Mesendoderm (in vitro differentiated cells): ENCODE measurements at regions not wholly inside any gene's neighbourhood (a gene's known extent, or its start where the extent isn't known, plus 50 kb on each side); places are given as distances from the start of the nearest gene placed in this dataset.

Experiments used
- DNase-seq: peaks from one replicate; pipeline ENCODE4 v3.0.0; 2013
- H2AK5ac ChIP-seq: 2 replicates; pipeline ENCODE4 v1.6.1; 2013; ENCODE audit warnings: low read length, inconsistent platforms
- H2BK120ac ChIP-seq: 2 replicates; pipeline ENCODE4 v1.6.1; 2013; ENCODE audit warnings: low read depth, mild to moderate bottlenecking, low read length, moderate library complexity, mixed read lengths
- H2BK15ac ChIP-seq: replicated peaks from 2 replicates; pipeline ENCODE4 v1.6.1; 2013; ENCODE audit warnings: low read depth, mild to moderate bottlenecking, moderate library complexity
- H2BK5ac ChIP-seq: 2 replicates; pipeline ENCODE4 v1.6.1; 2013; ENCODE audit warnings: low read length, inconsistent platforms
- H3K18ac ChIP-seq: 2 replicates; pipeline ENCODE4 v1.6.1; 2013; ENCODE audit warnings: mild to moderate bottlenecking, low read length, mixed read lengths
- H3K23ac ChIP-seq: one replicate; pipeline ENCODE4 v1.6.1; 2013; ENCODE audit warnings: low read length
- H3K27ac ChIP-seq: 2 replicates; pipeline ENCODE4 v1.5.1; 2013; ENCODE audit warnings: low read depth, mild to moderate bottlenecking, inconsistent platforms, low read length, moderate library complexity
- H3K27me3 ChIP-seq: 2 replicates; pipeline ENCODE4 v1.6.1; 2013; ENCODE audit warnings: low read length, control low read depth, mild to moderate bottlenecking, inconsistent platforms; ENCODE audit not compliant: insufficient read depth, poor library complexity
- H3K36me3 ChIP-seq: 2 replicates; pipeline ENCODE4 v1.6.1; 2013; ENCODE audit warnings: low read length, inconsistent platforms; ENCODE audit not compliant: control insufficient read depth, insufficient read depth
- H3K4ac ChIP-seq: one replicate; pipeline ENCODE4 v1.6.1; 2013; ENCODE audit warnings: low read depth, mild to moderate bottlenecking, low read length, moderate library complexity
- H3K4me1 ChIP-seq: 2 replicates; pipeline ENCODE4 v1.6.1; 2013; ENCODE audit warnings: low read depth, low read length, inconsistent platforms; ENCODE audit not compliant: control insufficient read depth
- H3K4me2 ChIP-seq: 2 replicates; pipeline ENCODE4 v1.6.1; 2013; ENCODE audit warnings: low read length
- H3K4me3 ChIP-seq: 2 replicates; pipeline ENCODE4 v1.5.1; 2013; ENCODE audit warnings: mild to moderate bottlenecking, low read length
- H3K56ac ChIP-seq: one replicate; pipeline ENCODE4 v1.6.1; 2013; ENCODE audit warnings: low read length
- H3K79me1 ChIP-seq: 2 replicates; pipeline ENCODE4 v1.6.1; 2013; ENCODE audit warnings: low read length, inconsistent platforms
- H3K79me2 ChIP-seq: 2 replicates; pipeline ENCODE4 v1.6.1; 2013; ENCODE audit warnings: mild to moderate bottlenecking, low read length; ENCODE audit not compliant: control insufficient read depth, insufficient read depth
- H3K9ac ChIP-seq: 2 replicates; pipeline ENCODE4 v1.6.1; 2013; ENCODE audit warnings: low read length, inconsistent platforms
- H4K5ac ChIP-seq: one replicate; pipeline ENCODE4 v1.6.1; 2013; ENCODE audit warnings: low read length
- H4K8ac ChIP-seq: one replicate; pipeline ENCODE4 v1.6.1; 2013; ENCODE audit warnings: low read depth, mild to moderate bottlenecking, control low read depth, low read length, moderate library complexity
- WGBS: extraction: QIAGEN DNeasy Blood & Tissue Kit; methylation state at CpG from one replicate; pipeline ENCODE4 v1.1.7; 2013; ENCODE audit warnings: low lambda C conversion rate, missing lambda C conversion rate; ENCODE audit not compliant: insufficient coverage; ENCODE audit errors: extremely low coverage; 5-methylcytosine and 5-hydroxymethylcytosine counted together

- Histone ChIP-seq H3K79me1 (no peaks in the 10 kb centered on the region), H3K56ac (no peak overlapping the region), H3K4me3 (no peak overlapping the region), H3K79me2 (no peaks in the 10 kb centered on the region), H3K27ac (no peak overlapping the region), H4K8ac (no peak overlapping the region), H3K4me2 (no peak overlapping the region), H3K4me1 (no peaks in the 10 kb centered on the region), H2BK120ac (no peak overlapping the region), H3K23ac (no peak overlapping the region), H2BK5ac (no peak overlapping the region), H2AK5ac (no peak overlapping the region), H3K4ac (no peak overlapping the region), H3K36me3 (no peaks in the 10 kb centered on the region), H4K5ac (no peak overlapping the region), H3K27me3 (no peaks in the 10 kb centered on the region), H3K18ac (no peak overlapping the region), H2BK15ac (no peak overlapping the region), H3K9ac (no peak overlapping the region)
- DNase-seq = no peak
- no CpG with 5 or more reads among the region's 27 CpGs for WGBS
These were observed 54.1 kb upstream of the DIO3 start for GRCh38 chr14:101506926-101507835.

- H3K4me2 ChIP-seq = no peak overlapping the region
- H4K8ac ChIP-seq = no peak overlapping the region
- H2BK15ac ChIP-seq = no peak overlapping the region
- H3K23ac ChIP-seq = no peak overlapping the region
- H3K79me2 ChIP-seq = no peaks in the 10 kb centered on the region
- H3K4ac ChIP-seq = no peak overlapping the region
- no peak overlapping the region for H3K27ac ChIP-seq
- H3K4me3 ChIP-seq = no peak overlapping the region
- no peak overlapping the region for H2AK5ac ChIP-seq
- H3K18ac ChIP-seq = no peak overlapping the region
- no peak for DNase-seq
- H2BK5ac ChIP-seq = no peak overlapping the region
- no peaks in the 10 kb centered on the region for H3K36me3 ChIP-seq
- no CpG with 5 or more reads among the region's 4 CpGs for WGBS
- H4K5ac ChIP-seq = no peak overlapping the region
- no peaks in the 10 kb centered on the region for H3K4me1 ChIP-seq
- no peaks in the 10 kb centered on the region for H3K27me3 ChIP-seq
- no peak overlapping the region for H3K56ac ChIP-seq
- no peak overlapping the region for H3K9ac ChIP-seq
- no peak overlapping the region for H2BK120ac ChIP-seq
- H3K79me1 ChIP-seq = no peaks in the 10 kb centered on the region
These were observed 53.5 kb upstream of the DIO3 start for GRCh38 chr14:101507836-101508150.

- Histone ChIP-seq H3K79me1 (no peaks in the 10 kb centered on the region), H2BK15ac (no peak overlapping the region), H3K9ac (no peak overlapping the region), H3K18ac (no peak overlapping the region), H3K36me3 (no peaks in the 10 kb centered on the region), H4K8ac (no peak overlapping the region), H3K4me2 (no peak overlapping the region), H2BK5ac (no peak overlapping the region), H2BK120ac (no peak overlapping the region), H3K4me1 (no peaks in the 10 kb centered on the region), H4K5ac (no peak overlapping the region), H2AK5ac (no peak overlapping the region), H3K56ac (no peak overlapping the region), H3K4me3 (no peak overlapping the region), H3K79me2 (no peaks in the 10 kb centered on the region), H3K4ac (no peak overlapping the region), H3K27ac (no peak overlapping the region), H3K23ac (no peak overlapping the region), H3K27me3 (no peaks in the 10 kb centered on the region)
- WGBS = no CpG with 5 or more reads among the region's 12 CpGs
- DNase-seq = no peak
These were observed 52.9 kb upstream of the DIO3 start for GRCh38 chr14:101508196-101508947.

- no peak overlapping the region for H3K18ac ChIP-seq
- H3K23ac ChIP-seq = no peak overlapping the region
- no peak for DNase-seq
- no peak overlapping the region for H3K4ac ChIP-seq
- H4K8ac ChIP-seq = no peak overlapping the region
- no peak overlapping the region for H3K4me3 ChIP-seq
- no CpG with 5 or more reads among the region's 18 CpGs for WGBS
- H3K36me3 ChIP-seq = no peaks in the 10 kb centered on the region
- no peak overlapping the region for H3K56ac ChIP-seq
- H3K9ac ChIP-seq = no peak overlapping the region
- no peak overlapping the region for H4K5ac ChIP-seq
- H3K4me2 ChIP-seq = no peak overlapping the region
- H3K27ac ChIP-seq = no peak overlapping the region
- H3K4me1 ChIP-seq = no peaks in the 10 kb centered on the region
- no peaks in the 10 kb centered on the region for H3K27me3 ChIP-seq
- no peaks in the 10 kb centered on the region for H3K79me1 ChIP-seq
- no peak overlapping the region for H2BK15ac ChIP-seq
- no peaks in the 10 kb centered on the region for H3K79me2 ChIP-seq
- H2BK5ac ChIP-seq = no peak overlapping the region
- H2AK5ac ChIP-seq = no peak overlapping the region
- H2BK120ac ChIP-seq = no peak overlapping the region
These were observed 52.2 kb upstream of the DIO3 start for GRCh38 chr14:101508948-101509729.

GRCh38 chr14:101509730-101510371 lies 51.4 kb upstream of the DIO3 start:
- Histone ChIP-seq H3K79me2 (no peaks in the 10 kb centered on the region), H3K4me3 (no peak overlapping the region), H3K4me2 (no peak overlapping the region), H3K4ac (no peak overlapping the region), H2AK5ac (no peak overlapping the region), H3K79me1 (no peaks in the 10 kb centered on the region), H3K56ac (no peak overlapping the region), H3K4me1 (no peaks in the 10 kb centered on the region), H3K18ac (no peak overlapping the region), H4K5ac (no peak overlapping the region), H3K9ac (no peak overlapping the region), H4K8ac (no peak overlapping the region), H2BK120ac (no peak overlapping the region), H2BK15ac (no peak overlapping the region), H2BK5ac (no peak overlapping the region), H3K36me3 (no peaks in the 10 kb centered on the region), H3K23ac (no peak overlapping the region), H3K27me3 (no peaks in the 10 kb centered on the region), H3K27ac (no peak overlapping the region)
- DNase-seq = no peak
- no CpG with 5 or more reads among the region's 21 CpGs for WGBS
